ENCODE measurements at regions not wholly inside any gene's neighbourhood (a gene's known extent, or its start where the extent isn't known, plus 50 kb on each side); places are given as distances from the start of the nearest gene placed in this dataset.

DNA sequence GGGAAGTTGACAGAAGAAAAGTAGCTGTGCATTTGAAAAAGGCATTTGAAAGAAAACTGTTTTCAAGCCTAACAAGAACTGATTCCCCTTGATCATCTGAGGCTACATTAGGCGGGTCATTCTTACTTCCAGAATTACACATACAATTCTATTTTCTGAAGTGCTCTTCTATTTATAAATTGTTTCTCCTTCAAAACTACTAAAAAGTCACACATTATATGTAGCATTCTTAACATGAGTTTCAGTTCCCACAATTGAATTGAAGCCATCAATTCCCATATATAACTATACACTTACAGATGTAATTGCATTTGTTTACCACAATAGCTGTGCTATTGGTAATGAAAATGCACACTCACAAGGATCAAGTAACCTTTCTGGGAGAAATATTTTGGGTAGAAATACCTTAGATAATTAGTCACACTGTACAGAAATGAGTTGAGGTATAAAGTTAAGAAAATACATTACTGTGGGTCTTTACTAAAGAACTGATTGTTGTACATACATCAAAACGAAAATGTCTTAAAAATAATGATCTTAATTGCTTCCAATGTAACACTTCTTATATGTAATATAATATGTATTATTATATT lies 1688.0 kb upstream of the AGA start:
- Histone ChIP-seq H3K27me3 (no peaks in the 10 kb centered on the region), H3K4me3 (no peak overlapping the region), H3K9me3 (no peaks in the 10 kb centered on the region), H3K36me3 (no peaks in the 10 kb centered on the region), H3K27ac (no peak overlapping the region), H3K4me1 (no peaks in the 10 kb centered on the region)
- intact Hi-C loops (cut with DNase I; ENCODE audit: low total_unique reads), result no loop called here
- in situ Hi-C loops (cut with MboI; ENCODE audit: low sequenced_read_pairs in 4 of 4), result no loop called here
- TF ChIP-seq, protein P1, sequence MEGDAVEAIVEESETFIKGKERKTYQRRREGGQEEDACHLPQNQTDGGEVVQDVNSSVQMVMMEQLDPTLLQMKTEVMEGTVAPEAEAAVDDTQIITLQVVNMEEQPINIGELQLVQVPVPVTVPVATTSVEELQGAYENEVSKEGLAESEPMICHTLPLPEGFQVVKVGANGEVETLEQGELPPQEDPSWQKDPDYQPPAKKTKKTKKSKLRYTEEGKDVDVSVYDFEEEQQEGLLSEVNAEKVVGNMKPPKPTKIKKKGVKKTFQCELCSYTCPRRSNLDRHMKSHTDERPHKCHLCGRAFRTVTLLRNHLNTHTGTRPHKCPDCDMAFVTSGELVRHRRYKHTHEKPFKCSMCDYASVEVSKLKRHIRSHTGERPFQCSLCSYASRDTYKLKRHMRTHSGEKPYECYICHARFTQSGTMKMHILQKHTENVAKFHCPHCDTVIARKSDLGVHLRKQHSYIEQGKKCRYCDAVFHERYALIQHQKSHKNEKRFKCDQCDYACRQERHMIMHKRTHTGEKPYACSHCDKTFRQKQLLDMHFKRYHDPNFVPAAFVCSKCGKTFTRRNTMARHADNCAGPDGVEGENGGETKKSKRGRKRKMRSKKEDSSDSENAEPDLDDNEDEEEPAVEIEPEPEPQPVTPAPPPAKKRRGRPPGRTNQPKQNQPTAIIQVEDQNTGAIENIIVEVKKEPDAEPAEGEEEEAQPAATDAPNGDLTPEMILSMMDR (IDR thresholded peaks at IDR 0.05 in 4 of 5, conservative IDR thresholded peaks at IDR 0.05 in 1 of 5), result no peak
- TF ChIP-seq POLR2A (IDR thresholded peaks at IDR 0.05), result no peak
- ATAC-seq (no peak), DNase-seq (no peak)

DNA sequence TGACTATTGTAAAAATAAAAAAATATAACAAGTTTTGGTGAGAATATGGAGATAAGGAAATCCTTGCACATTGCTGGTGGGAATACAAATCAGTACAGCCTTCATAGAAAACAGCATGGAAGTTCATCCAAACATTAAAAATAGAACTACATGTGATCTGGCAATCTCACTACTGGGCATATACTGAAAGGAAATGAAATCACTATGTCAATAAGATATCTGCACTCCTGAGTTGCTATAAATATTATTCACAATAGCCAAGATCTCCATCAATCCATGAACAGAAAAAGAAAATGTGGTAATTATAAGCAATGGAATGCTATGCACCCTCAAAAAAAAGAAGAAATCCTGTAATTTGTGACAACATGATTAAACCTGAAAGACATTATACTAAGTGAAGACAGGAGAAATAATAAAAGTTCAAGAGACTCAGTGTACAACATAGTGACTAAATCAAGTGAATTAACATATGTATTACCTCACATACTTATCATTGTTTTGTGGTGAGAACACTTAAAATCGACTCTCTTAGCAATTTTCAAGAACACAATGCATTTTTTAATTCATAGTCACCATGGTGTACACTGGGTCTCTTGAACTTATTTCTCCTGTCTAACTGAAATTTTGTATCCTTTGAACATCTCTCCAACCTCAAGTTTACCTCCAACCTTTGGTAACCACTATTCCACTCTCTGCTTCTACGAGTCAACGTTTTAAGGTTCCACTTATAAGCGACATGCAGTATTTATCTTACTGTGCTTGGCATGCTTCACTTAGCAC lies 1703.7 kb upstream of the AGA start:
- Histone ChIP-seq H3K4me1 (no peaks in the 10 kb centered on the region), H3K9me3 (no peaks in the 10 kb centered on the region), H3K4me3 (no peak overlapping the region), H3K27ac (no peak overlapping the region), H3K36me3 (no peaks in the 10 kb centered on the region), H3K27me3 (no peaks in the 10 kb centered on the region)
- intact Hi-C loops (cut with DNase I; ENCODE audit: low total_unique reads) (no loop called here), in situ Hi-C loops (cut with MboI; ENCODE audit: low sequenced_read_pairs in 4 of 4) (no loop called here)
- DNase-seq (no peak), ATAC-seq (no peak)
- TF ChIP-seq, protein P1 (IDR thresholded peaks at IDR 0.05 in 4 of 5, conservative IDR thresholded peaks at IDR 0.05 in 1 of 5), result no peak
- TF ChIP-seq POLR2A (IDR thresholded peaks at IDR 0.05), result no peak

DNA sequence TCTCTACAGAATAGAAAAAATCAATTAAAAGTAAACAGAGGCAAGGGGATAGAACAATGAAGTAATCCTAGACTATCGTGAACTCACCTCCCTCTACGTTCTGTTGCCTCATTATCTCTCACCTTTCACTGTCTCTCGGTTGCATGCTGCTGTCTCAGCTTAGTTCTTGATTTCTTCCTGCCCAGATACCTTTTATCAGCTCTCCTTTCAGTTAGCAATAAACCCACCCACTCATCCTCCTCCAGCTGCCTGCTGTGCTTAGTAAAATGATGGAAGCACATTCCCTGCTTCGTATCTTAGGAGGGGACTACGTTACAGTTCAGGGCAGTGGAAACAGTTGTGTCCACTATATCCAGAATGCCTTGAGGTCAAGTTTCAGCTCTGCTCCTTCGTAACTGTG lies 1709.5 kb upstream of the AGA start:
- DNase-seq, result no peak
- Histone ChIP-seq H3K36me3 (no peaks in the 10 kb centered on the region), H3K27me3 (no peaks in the 10 kb centered on the region), H3K4me3 (no peak overlapping the region), H3K27ac (no peak overlapping the region), H3K9me3 (no peaks in the 10 kb centered on the region), H3K4me1 (no peaks in the 10 kb centered on the region)
- ATAC-seq, result no peak
- in situ Hi-C loops (cut with MboI; ENCODE audit: low sequenced_read_pairs in 4 of 4), result no loop called here
- intact Hi-C loops (cut with DNase I; ENCODE audit: low total_unique reads), result no loop called here
- TF ChIP-seq, protein P1 (IDR thresholded peaks at IDR 0.05 in 4 of 5, conservative IDR thresholded peaks at IDR 0.05 in 1 of 5), result no peak
- no peak for TF ChIP-seq POLR2A (IDR thresholded peaks at IDR 0.05)

DNA sequence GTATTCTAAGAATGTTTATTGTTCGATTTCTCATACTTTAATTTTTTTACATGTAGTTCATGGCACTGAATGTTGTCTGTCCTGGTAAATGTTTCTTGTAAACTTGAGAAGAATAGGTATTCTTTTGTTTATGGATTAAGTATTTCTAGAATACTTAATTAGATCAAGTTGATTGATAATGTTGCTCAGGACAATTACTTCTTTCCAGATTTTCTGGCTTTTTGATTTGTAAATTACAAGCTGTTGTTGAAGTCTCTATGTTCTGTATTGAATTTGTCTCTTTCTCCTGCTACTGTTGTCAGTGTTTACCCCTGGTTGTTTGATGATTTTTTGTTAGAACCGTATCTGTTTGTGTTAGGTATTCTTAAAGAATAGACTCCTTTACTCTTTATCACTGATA lies 1720.9 kb upstream of the AGA start:
- in situ Hi-C loops (cut with MboI; ENCODE audit: low sequenced_read_pairs in 4 of 4) (no loop called here), intact Hi-C loops (cut with DNase I; ENCODE audit: low total_unique reads) (no loop called here)
- H3K9me3 ChIP-seq, result no peaks in the 10 kb centered on the region
- H3K4me3 ChIP-seq, result no peak overlapping the region
- no peaks in the 10 kb centered on the region for H3K4me1 ChIP-seq
- DNase-seq (no peak), ATAC-seq (no peak)
- H3K36me3 ChIP-seq, result no peaks in the 10 kb centered on the region
- no peak overlapping the region for H3K27ac ChIP-seq
- H3K27me3 ChIP-seq, result no peaks in the 10 kb centered on the region
- no peak for TF ChIP-seq POLR2A (IDR thresholded peaks at IDR 0.05)
- TF ChIP-seq, protein P1 (IDR thresholded peaks at IDR 0.05 in 4 of 5, conservative IDR thresholded peaks at IDR 0.05 in 1 of 5), result no peak

Data from gastrocnemius medialis (tissue), 4 donors.